GF-D8 (cell line): ENCODE measurements at regions not wholly inside any gene's neighbourhood (a gene's known extent, or its start where the extent isn't known, plus 50 kb on each side); places are given as distances from the start of the nearest gene placed in this dataset.

Experiments used
- DNase-seq: peaks from one replicate; lab custom pipeline; 2025; lab: John Stamatoyannopoulos, UW

- DNase-seq: no peak
These were observed 53.1 kb downstream of the CH25H start for GRCh38 chr10:89153971-89154370.

- DNase-seq: no peak
These were observed 54.0 kb downstream of the CH25H start for GRCh38 chr10:89153116-89153515.

DNA sequence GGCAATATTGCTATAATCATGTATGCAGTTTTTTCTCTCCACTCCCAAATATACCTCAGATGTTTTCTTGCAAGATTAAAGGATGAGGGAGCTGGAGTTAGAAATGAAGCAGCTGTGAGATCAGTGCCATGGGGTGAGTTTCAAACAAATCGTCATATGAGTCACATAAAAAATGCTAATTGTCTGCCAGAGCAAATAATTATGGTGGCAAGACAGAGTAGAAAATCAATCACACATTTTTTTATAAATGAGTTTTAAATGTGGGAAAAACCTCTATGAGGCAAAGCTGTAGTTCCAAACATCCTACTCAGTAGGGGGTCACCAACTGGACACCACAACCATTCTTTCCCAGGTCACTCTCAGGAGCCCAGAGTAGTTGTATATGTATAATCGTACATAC is 55.3 kb downstream of the CH25H start:
- no peak for DNase-seq

DNA sequence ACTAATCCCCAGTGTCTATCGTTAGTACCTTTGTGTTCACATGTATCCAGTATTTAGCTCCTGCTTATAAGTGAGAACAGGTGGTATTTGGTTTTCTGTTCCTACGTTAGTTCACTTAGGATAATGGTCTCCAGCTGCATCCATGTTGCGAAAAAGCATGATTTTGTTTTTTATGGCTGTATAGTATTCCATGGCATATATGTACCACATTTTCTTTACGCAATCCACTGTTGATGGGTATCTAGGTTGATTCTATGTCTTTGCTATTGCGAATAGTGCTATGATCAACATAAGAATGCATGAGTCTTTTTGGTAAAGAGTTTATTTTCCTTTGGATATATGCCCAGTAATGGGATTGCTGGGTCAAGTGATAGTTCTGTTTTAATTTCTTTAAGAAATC is 59.1 kb downstream of the CH25H start:
- no peak for DNase-seq

GRCh38 chr10:89147256-89147655 is 59.9 kb downstream of the CH25H start:
- no peak for DNase-seq

DNA sequence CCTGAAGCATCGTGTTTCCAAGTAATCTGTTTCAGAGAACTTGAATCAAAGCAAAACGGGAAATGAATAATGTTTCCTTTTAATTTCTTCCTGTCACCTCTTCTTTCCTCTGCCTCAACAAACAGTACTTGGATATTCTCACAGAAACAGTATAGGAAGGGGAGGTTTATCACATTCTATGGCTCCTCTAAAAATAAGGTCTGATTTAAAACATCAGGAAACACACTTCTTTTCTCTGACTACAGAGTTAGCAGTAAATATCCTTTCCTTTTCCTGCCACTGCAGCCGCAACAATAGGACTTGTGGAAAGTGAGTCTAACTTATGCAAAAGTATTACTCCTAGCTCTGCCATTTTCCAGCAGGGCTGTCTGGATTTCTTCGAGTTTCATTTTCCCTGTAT is 62.3 kb downstream of the CH25H start:
- DNase-seq: no peak

DNA sequence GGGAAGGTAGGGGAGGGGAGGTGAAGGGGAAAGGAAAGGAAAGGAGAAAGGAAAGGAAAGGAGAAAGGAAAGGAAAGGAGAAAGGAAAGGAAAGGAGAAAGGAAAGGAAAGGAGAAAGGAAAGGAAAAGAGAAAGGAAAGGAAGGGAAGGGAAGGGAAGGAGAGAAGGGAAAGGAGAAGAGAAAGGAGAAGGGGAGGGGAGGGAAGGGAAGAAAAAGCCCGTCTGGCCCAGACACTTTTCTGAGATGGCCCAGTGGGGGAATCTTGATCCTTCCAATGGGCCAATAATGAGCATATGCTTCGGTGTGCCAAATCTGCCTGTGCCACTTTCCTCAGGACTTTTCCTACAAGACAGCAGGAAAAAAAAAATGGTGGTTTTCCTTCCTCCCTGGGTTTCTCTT is 64.5 kb downstream of the CH25H start:
- no peak for DNase-seq

DNA sequence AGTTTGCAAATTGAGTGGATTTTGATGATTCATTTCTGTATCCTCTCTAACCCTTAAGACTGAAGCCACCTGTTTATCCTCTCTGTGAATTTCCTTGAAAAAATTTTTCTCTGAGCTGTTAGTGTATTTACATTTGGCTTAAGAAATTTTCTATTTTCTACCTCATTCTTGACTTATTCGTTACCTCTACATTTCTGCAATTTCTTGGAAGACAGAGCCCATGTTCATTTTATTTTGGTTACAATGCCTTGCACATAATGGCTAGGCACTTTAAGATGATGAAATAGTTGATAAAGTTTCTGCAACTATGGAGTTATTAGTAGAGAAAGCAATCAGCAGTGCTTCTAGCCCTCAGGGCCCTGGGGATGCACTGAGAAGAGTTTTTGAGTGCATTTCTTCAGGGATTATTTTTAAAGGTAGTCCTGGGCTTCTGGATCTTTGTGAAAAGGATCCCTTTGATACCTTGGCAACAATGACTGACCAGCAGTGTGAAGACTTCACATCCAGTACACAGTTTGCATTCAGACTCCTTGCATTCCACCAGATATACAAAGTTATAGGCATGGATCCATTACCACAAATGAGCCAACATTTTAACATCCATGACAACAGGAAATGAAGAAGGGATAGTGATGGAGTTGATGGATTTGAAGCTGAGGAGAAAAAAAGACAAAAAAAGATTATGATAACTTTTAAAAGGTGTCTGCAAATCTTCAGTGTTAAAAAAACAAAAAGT is 68.2 kb downstream of the CH25H start:
- no peak for DNase-seq

- no peak for DNase-seq
These were observed 72.2 kb downstream of the CH25H start for GRCh38 chr10:89134963-89135362.

DNA sequence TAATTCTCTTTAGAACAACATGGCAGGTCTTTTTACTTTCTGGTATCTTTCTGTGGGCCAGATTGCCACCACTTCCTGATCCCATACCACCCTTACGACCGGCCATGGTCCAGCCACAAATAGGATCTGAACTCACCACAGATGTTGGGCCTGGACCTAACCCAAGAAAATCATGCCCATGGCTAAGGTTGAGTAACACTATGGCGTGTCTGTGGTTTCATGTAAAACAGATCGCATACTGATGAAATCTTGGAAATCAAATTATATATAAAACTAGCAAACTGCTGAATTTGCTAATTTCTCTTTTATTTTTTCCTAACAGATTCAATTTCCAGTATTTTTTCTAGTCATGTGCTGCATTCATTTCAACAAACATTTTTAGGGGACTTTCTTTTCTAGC is 77.2 kb downstream of the CH25H start:
- no peak for DNase-seq

DNA sequence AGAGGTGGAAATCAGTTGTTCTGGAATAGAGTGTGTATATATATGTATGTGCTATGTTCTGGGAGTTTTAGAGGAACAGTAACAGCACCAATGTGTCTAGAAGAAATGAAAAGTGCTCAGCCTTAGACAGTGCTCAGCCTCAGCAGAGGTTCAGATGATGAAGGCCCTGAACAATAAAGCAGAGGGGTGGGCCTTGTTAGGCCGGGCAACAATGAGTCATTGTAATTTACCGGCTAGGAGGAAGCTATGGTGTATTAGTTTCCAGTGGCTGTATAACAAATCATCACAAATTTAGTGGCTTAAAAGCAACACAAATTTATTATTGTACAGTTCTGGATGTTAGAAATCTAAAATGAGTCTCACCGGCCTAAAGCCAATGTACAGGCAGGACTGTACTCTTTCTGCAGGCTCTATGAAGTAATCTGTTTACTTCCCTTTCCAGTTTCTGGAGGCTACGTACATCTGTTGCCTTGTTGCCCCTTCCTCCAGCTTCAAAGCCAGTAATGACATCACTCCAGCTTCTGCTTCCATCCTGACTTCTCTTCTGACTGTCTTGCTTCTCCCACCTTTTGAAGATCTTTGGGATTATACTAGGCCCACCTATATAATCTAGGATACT is 84.6 kb downstream of the CH25H start:
- no peak for DNase-seq

GRCh38 chr10:89121764-89122020 is 85.4 kb downstream of the CH25H start:
- DNase-seq: no peak

DNA sequence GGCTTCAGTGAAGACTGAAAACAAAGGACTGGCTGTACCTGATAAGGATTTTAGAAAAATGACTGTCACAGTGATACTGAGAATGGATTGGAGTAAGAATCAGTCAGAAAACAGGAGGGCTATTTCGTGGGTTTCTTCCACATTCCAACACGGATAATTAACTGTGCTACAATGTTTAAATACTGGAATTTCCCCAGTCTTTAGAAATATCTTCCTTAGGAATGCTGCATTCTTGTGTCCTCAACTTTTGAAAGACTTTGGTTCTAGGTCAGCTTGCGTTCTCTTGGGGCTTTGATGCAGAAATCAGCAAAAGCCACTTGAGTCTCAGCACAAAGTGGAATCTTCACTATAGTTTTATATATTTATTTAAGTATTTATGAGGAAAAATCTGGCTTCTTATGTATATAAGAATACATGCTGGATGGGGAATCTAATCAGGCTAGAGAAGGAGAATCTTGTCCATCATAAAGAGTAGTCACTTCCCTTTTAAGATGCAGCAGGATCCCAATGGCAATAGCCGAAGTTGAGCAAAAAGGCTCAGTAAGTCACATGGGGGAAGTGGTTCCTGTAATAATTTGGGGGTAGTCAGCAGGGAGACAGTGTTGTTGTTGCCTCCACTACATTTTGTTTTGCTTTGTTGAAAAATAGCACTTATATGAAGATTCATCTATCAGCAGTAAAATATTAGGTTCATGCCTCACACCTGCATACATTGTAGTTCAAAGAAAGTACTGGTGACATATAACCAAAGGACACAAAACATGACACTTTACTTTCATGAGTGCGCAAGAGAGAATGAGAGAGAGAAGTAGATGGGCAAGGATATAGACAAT is 86.0 kb downstream of the CH25H start:
- no peak for DNase-seq

DNA sequence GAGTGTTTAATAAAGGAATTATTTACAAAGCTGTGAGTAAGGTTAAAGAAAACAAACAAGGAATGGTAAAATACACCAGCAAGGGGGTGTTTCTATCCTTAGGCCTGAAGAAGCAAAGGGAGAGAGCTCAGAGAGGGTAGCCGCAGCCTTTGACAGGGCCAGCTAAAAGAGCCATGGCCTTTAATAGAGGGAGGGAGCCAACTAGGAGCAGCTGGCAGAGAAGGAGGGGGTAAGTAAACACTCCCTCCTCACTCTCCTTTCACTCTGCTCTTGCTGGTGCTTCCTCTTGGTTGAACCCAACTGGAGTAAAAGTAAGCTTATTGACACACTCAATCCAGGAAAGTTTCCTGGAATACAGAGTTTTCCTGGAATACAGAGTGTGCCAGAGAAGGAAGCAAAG is 87.5 kb downstream of the CH25H start:
- DNase-seq: no peak

DNA sequence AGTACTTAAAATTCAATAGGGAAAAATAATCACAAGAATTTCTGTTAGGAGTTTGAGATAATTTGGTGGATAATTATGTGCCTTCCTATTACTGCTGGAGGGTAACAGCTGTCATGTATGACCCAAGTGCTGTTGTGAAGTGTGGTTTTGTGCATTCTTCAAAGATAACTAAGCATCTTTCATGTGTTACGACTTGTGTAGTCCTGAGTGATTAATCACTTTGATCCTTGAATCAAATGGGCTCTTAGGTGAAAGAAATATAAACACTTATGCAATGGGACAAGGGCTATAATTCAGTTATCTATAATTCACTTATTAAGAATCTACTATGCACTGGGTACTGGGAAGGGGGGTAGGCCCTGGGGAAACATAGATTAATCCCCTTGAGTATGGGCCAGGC is 89.0 kb downstream of the CH25H start:
- no peak for DNase-seq

DNA sequence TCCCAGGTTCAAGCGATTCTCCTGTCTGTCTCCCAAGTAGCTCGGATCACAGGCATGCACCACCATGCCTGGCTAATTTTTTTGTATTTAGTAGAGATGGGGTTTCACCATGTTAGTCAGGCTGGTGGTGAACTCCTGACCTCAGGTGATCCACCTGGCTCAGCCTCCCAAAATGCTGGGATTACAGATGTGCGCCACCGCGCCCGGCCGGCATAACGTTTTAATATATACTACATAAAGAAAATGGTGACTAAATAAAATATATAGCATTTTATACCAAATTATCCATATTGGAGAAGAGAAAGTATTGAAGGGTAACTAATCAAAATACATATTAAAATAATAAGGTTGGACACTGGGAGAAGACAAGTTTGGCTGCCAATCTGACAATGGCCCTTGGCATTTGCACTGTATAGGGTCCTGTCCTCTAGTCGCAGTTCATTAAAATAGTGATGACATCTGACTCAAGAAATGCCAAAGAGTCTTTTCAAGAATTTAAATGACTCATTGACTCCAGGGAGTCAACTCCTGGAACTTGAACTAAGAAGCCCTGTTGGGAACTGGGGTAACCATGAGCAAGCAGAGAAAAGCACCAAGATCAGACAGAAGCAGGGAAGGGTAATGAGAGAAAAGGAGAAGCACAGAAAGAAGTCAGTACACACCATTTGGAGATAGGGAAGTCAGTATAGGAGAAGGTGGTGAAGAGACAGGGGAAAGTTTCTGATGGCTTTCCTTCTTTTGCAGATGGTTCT is 91.1 kb downstream of the CH25H start:
- no peak for DNase-seq

DNA sequence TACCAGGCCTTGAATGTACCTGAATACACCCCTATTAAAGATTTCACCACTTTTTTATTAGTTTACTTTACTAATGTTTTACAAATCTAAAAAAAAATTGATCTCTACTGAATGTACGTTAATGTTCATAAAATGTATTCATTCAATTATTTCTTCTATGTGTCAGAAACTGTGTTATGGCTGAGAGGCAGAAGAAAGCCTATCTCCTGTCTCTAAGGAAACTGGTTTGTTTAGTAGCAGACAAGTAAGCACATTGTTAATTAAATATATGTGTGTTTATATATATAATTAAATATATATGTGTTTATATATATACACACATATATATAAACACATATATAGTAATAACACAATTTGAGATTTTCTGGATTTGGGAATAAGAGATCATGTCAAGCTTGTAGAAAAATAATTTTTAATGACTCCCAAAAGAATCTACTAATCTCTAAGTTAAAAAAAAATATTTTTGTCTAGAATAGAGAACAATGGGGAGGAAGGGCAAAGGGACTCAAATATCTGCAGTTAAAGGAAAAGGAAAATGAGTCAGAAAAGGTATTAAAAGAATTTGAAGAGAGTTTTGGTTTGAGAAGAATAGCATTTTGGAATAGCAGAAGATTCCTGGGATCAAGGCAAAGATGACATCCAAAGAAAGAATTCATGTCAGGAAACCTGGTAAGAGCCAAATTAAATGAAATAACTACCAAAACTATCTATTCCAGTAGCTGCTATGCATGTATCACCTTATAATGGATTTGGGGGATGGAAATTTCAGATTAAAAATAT is 92.1 kb downstream of the CH25H start:
- DNase-seq: no peak

DNA sequence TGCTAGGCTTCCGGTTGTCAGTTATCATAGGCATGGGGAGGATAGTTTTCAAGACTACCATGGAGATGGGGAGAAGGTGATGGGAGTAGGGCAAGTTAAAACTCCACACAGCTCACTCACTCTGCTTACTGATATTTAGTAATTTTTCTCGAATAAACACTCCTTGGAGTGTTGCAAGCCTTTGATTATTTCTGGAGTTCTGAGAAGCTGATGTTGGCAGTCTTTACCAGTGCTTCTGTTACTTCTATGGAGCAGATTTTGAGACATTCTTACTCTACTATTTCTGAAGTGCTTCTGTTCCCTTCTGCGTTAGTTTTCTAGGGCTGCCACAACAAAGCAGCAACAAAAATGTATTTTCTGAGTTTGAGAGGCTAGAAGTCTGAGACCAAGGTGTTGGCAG is 104.4 kb downstream of the CH25H start:
- DNase-seq: no peak

DNA sequence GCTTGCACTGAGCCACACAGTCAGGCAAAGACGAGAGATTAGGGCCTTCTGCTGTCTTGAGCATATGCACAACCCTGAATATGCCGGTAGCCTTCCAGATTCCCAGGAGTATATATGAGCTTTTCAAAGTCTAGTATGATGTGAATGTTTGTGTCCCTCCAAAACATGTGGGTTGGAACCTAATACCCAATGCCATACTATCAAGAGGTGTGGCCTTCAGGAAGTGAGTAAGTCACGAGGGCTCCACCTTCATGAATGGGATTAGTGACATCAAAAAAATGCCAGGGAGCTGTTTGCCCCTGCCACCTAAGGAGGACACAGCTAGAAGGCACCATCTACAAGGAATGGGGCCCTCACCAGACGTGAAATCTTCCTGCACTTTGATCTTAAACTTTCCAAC is 105.2 kb downstream of the CH25H start:
- DNase-seq: no peak

DNA sequence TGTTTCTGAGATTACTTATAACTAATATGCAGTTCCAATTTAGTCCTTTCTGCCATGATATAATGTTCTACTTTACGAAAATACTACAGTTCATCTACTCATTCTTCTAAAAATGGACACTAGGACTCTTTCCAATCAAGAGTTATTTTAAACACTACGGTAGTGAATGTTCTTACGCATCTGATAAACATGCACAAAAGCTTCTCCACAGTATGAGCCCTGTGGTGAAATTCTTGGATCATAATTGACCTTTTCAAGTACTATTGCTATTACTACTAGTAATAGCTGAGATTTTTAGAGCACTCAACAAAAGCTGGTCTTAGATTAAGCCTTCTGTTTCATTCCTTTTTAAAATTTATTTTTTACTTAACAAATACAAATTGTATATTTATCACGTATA is 106.4 kb downstream of the CH25H start:
- no peak for DNase-seq

GRCh38 chr10:89097226-89097625 is 106.6 kb downstream of the FAS start:
- DNase-seq: no peak
